Tibial artery (tissue), 4 donors: ENCODE measurements at regions not wholly inside any gene's neighbourhood (a gene's known extent, or its start where the extent isn't known, plus 50 kb on each side); places are given as distances from the start of the nearest gene placed in this dataset.

Experiments
- DNase-seq, 2 donors: peaks; one replicate each; pipeline ENCODE4 v3.0.0-alpha.2; 2019
- H3K27ac ChIP-seq, 2 donors: fragments of 200-600 bp; sonication (generic) in 1 of 2; 1 replicate in 1 of 2; 2 replicates in 1 of 2; pipeline ENCODE4 v1.5.1; 2018 to 2019; ENCODE audit warnings: mild to moderate bottlenecking in 1 of 2
- H3K27me3 ChIP-seq, 2 donors: fragments of 200-600 bp; sonication (generic) in 1 of 2; one replicate each; pipeline versions ENCODE4 v1.5.1 to v1.6.0; 2016 to 2019
- H3K36me3 ChIP-seq, 3 donors: fragments of 200-600 bp; sonication (generic) in 2 of 3; one replicate each; pipeline ENCODE4 v1.5.1; 2016 to 2019; ENCODE audit warnings: mild to moderate bottlenecking in 2 of 3
- H3K4me1 ChIP-seq, 4 donors: fragments of 200-600 bp; sonication (generic) in 2 of 4; 1 replicate in 3 of 4; 2 replicates in 1 of 4; pipeline ENCODE4 v1.5.1; 2016 to 2019
- H3K4me3 ChIP-seq, 2 donors: fragments of 200-600 bp; sonication (generic) in 1 of 2; 1 replicate in 1 of 2; 2 replicates in 1 of 2; pipeline ENCODE4 v1.5.1; 2018 to 2019; ENCODE audit warnings: mild to moderate bottlenecking in 2 of 2
- H3K9me3 ChIP-seq, 3 donors: fragments of 200-600 bp; sonication (generic) in 1 of 3; one replicate each; pipeline ENCODE4 v1.5.1; 2016 to 2019
- intact Hi-C: fragments of 100-400 bp; cut with DNase I; formaldehyde crosslinking; loops from one replicate; pipeline ENCODE4 v1.15.0; 2023; ENCODE audit warnings: low total_unique reads
- TF ChIP-seq, protein P1 (sequence below), 2 experiments: fragments of 200-600 bp in 1 of 2; fragments of 450-650 bp in 1 of 2; IDR thresholded peaks; one replicate each; pipeline ENCODE4 v1.5.1; 2017 to 2019; ENCODE audit warnings: antibody characterized with exemption in 2 of 2, mild to moderate bottlenecking in 1 of 2, moderate library complexity in 1 of 2

DNA sequence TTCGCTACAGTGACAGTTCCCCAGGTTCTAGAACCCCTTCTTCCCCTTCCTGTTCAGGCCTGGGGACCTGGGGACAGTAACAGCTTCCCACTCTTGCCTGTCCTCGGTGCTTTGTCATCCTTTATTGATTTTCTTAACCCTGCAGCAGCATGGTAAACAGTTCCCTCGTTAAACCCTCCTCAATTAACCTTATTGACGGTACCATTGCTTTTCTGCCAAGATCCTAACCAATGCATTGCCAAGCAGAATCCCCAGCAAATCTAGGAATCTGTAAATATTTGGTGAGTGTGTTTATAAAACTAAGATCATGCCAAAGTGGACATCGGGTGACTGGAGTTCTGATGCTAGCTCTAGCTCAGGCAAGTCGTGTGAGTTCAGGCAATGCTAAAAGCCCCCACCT is 99.6 kb upstream of the KAZN start:
- Histone ChIP-seq H3K27ac (no peak overlapping the region), H3K36me3 (no peaks in the 10 kb centered on the region), H3K27me3 (peaks cover 0 to 64% of the 10 kb centered on the region in 2 donors), H3K4me3 (no peak overlapping the region), H3K9me3 (no peaks in the 10 kb centered on the region), H3K4me1 (no peaks in the 10 kb centered on the region)
- intact Hi-C loops, result no loop called here
- TF ChIP-seq, protein P1, sequence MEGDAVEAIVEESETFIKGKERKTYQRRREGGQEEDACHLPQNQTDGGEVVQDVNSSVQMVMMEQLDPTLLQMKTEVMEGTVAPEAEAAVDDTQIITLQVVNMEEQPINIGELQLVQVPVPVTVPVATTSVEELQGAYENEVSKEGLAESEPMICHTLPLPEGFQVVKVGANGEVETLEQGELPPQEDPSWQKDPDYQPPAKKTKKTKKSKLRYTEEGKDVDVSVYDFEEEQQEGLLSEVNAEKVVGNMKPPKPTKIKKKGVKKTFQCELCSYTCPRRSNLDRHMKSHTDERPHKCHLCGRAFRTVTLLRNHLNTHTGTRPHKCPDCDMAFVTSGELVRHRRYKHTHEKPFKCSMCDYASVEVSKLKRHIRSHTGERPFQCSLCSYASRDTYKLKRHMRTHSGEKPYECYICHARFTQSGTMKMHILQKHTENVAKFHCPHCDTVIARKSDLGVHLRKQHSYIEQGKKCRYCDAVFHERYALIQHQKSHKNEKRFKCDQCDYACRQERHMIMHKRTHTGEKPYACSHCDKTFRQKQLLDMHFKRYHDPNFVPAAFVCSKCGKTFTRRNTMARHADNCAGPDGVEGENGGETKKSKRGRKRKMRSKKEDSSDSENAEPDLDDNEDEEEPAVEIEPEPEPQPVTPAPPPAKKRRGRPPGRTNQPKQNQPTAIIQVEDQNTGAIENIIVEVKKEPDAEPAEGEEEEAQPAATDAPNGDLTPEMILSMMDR (IDR thresholded peaks at IDR 0.05), result no peak
- no peak for DNase-seq

DNA sequence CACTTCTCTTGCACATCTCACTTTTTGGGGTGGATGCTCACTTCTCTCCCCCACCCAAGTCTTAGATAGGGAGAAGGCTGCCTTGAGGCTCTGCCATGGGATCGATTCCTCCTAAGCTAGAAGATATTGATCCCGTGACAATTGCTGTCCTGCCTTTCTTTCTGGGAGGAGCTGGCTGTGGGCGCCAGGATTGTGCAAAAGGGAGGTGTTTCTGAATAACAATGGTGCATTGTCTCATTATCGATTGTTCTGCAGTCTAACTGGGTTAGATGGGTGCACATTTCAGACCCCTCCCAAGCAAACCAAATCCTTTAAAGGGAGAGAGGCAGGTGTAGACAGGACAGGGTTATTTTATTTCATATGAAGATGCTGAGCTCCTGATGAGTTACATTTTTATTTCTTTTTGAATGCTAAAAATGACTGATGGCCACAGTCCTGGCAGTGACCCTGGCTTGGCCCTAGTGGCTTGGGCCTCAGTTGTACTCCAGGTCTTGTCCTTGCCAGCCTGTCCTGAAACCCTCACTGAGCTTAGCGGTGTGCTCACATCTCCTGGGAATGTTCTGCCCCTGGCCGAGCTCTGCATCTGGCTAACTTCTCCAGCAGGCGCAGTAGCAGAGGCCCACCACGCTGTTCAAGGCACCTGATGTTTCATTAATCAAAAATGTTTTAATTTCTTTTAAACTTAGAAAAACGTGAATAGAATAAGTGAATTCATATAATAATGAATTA is 99.0 kb upstream of the KAZN start:
- Histone ChIP-seq H3K27ac (no peak overlapping the region), H3K4me1 (no peaks in the 10 kb centered on the region)
- TF ChIP-seq, protein P1 (IDR thresholded peaks at IDR 0.05), result no peak

GRCh38 chr1:14500041-14500440 is 98.4 kb upstream of the KAZN start:
- Histone ChIP-seq H3K4me1 (no peaks in the 10 kb centered on the region), H3K36me3 (no peaks in the 10 kb centered on the region), H3K9me3 (no peaks in the 10 kb centered on the region), H3K27me3 (peaks cover 0 to 56% of the 10 kb centered on the region in 2 donors), H3K27ac (no peak overlapping the region), H3K4me3 (no peak overlapping the region)
- TF ChIP-seq, protein P1 (IDR thresholded peaks at IDR 0.05), result no peak
- intact Hi-C loops, result no loop called here
- no peak for DNase-seq

More for the DNA sequence above, 99.0 kb upstream of the KAZN start:
- intact Hi-C loops, result no loop called here
- no peak for DNase-seq
- Histone ChIP-seq H3K36me3 (no peaks in the 10 kb centered on the region), H3K4me3 (no peak overlapping the region), H3K9me3 (no peaks in the 10 kb centered on the region), H3K27me3 (peaks cover 0 to 61% of the 10 kb centered on the region in 2 donors)

- Histone ChIP-seq H3K27ac (no peak overlapping the region), H3K4me1 (no peaks in the 10 kb centered on the region), H3K27me3 (peaks cover 0 to 47% of the 10 kb centered on the region in 2 donors), H3K36me3 (no peaks in the 10 kb centered on the region), H3K9me3 (no peaks in the 10 kb centered on the region), H3K4me3 (no peak overlapping the region)
- intact Hi-C loops, result no loop called here
- TF ChIP-seq, protein P1 (IDR thresholded peaks at IDR 0.05), result no peak
- DNase-seq, result no peak
Measured at GRCh38 chr1:14500912-14501311, 97.6 kb upstream of the KAZN start.

GRCh38 chr1:14504517-14504916 is 94.0 kb upstream of the KAZN start:
- H3K4me3 ChIP-seq, result no peak overlapping the region
- H3K9me3 ChIP-seq, result no peaks in the 10 kb centered on the region
- DNase-seq, result no peak
- H3K4me1 ChIP-seq, result no peaks in the 10 kb centered on the region
- no peaks in the 10 kb centered on the region for H3K36me3 ChIP-seq
- TF ChIP-seq, protein P1 (IDR thresholded peaks at IDR 0.05), result no peak
- peaks cover 0 to 19% of the 10 kb centered on the region in 2 donors for H3K27me3 ChIP-seq
- no peak overlapping the region for H3K27ac ChIP-seq
- intact Hi-C loops, result no loop called here
